ENCODE measurements at regions not wholly inside any gene's neighbourhood (a gene's known extent, or its start where the extent isn't known, plus 50 kb on each side); places are given as distances from the start of the nearest gene placed in this dataset.
A peak's percentile ranks its signal among the peaks of the same experiment; 100 is the strongest.

DNA sequence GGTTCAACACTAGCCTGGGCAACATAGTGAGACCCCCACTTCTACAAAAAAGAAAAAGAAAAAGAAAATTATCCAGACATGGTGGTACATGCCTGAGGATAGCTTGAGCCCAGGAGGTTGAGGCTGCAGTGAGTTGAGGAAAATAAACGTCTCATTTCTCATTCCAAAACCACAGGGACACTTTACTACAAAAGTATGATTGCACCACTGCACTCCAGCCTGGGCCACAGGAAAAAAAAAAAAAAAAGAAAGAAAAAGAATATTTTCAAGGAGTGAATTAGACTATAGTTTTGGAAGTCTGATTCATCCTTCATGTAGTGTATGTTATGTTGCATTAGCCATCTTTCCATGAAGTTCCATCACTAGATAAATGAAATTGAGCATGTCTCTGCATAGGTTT lies 149.5 kb upstream of the THBS1 start:
- peaks cover 13 to 31% (median 21%) of the 10 kb centered on the region in 3 donors for H3K27me3 Mint-ChIP-seq

DNA sequence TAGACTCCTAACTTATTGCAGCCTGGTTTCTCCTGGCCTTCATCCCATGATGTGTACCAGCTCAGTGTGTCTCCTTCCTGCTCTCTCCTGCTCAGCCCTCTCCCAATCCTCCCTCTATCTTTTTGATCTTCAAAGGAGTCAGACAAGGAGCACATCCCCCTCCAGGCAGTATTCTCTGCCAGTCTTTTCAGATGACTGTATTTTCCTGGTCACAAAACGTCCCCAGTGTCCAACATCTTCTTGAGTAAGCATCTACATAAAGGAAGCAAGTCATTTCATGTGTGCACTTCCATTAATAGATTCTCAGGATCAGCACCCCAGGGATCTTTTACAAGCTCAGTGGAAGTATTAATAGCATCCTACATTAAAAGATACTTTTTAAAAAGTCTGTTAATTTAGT lies 148.9 kb upstream of the THBS1 start:
- Mint-ChIP-seq H3K27ac (no peak overlapping the region), H3K27me3 (peaks cover 13 to 28% (median 18%) of the 10 kb centered on the region in 3 donors), H3K36me3 (peaks cover 0 to 4% of the 10 kb centered on the region in 2 donors), H3K4me1 (peaks cover 3 to 16% (median 12%) of the 10 kb centered on the region in 3 donors), H3K9me3 (peaks cover 0 to 6% (median 2%) of the 10 kb centered on the region in 7 donors), H3K4me3 (peak overlapping the region in 1 of 8 donors; percentile 22)
- no peak for DNase-seq
- ATAC-seq (ENCODE audit: low read depth in 2 of 2), result no peak

More for the DNA sequence above, 149.5 kb upstream of the THBS1 start:
- peaks cover 0 to 5% (median 2%) of the 10 kb centered on the region in 7 donors for H3K9me3 Mint-ChIP-seq
- peaks cover 0 to 4% of the 10 kb centered on the region in 2 donors for H3K36me3 Mint-ChIP-seq
- no peak overlapping the region for H3K4me3 Mint-ChIP-seq
- H3K4me1 Mint-ChIP-seq, result peaks cover 8 to 22% (median 19%) of the 10 kb centered on the region in 3 donors
- ATAC-seq (ENCODE audit: low read depth in 2 of 2) (no peak), DNase-seq (no peak)
- H3K27ac Mint-ChIP-seq, result no peak overlapping the region

DNA sequence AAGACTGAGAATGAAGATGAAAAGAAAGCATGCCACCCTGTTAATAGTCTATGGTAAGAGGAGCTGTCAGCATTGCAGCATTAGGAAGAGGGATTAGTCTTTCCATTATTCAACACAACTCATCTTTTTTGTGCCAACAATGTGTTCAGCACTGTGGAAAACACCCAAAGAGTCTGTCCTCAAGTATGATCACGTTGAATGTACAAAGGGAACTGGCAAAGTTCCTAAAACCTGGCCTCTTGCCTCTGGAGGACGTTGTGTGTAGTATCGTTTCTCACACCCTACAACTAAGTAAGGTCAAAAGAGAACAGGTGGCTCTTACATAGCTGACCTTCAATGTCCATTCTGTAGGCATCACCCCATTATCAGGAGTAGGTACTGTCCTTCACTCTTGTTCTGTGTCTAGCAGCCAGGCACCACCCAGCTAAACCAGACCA lies 147.9 kb upstream of the THBS1 start:
- DNase-seq, result no peak
- H3K27me3 Mint-ChIP-seq, result peaks cover 12 to 28% (median 16%) of the 10 kb centered on the region in 3 donors

DNA sequence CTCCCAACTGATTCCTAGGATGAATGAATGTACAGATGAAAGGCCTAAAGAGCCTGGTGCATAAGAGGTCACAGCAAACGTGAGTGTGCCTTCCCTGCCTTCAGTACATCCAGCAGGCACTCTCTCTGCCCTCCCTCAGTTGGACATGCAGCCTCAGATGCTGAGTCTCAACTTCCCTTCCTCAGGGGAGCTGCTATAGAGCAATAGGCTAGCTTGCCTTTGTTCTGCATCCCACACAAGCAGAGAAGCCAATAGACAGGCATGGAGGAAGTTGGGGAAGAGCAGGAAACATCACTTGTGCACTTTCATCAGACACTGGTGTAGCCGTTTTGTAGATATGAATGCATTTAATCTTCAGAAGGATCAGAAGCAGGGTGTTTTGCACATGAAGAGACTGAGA lies 147.5 kb upstream of the THBS1 start:
- DNase-seq (no peak), ATAC-seq (ENCODE audit: low read depth in 2 of 2) (no peak)
- no peak overlapping the region for H3K4me3 Mint-ChIP-seq
- H3K27ac Mint-ChIP-seq, result no peak overlapping the region
- H3K9me3 Mint-ChIP-seq, result peaks cover 0 to 6% (median 2%) of the 10 kb centered on the region in 7 donors
- peaks cover 0 to 4% (median 4%) of the 10 kb centered on the region in 3 donors for H3K4me1 Mint-ChIP-seq
- H3K27me3 Mint-ChIP-seq, result peaks cover 8 to 24% (median 13%) of the 10 kb centered on the region in 3 donors
- H3K36me3 Mint-ChIP-seq, result peaks cover 0 to 4% of the 10 kb centered on the region in 2 donors

More for the DNA sequence above, 147.9 kb upstream of the THBS1 start:
- Mint-ChIP-seq H3K36me3 (peaks cover 0 to 4% of the 10 kb centered on the region in 2 donors), H3K9me3 (peaks cover 0 to 6% (median 2%) of the 10 kb centered on the region in 7 donors), H3K27ac (no peak overlapping the region), H3K4me3 (no peak overlapping the region), H3K4me1 (peaks cover 0 to 7% (median 4%) of the 10 kb centered on the region in 3 donors)
- ATAC-seq (ENCODE audit: low read depth in 2 of 2), result no peak

DNA sequence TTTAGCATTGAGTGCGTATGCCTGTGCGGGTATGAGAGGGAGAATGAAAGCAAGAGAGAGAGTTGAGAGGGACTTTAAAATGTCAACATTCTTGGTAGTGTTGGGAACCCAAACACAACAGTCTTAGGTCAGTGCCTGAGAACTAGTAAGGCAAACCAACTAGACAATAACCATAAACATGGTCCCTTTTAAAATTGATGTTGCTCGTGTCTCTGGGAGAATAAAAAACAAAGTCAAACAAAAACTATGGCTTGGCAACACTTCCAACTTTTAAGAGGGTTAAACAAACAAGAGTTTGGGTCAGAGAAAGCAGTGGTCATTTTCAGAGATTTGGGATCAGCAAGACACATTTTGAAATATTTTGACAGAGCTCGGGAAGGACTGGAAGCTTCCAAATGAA lies 146.7 kb upstream of the THBS1 start:
- Mint-ChIP-seq H3K27me3 (peaks cover 0 to 16% (median 6%) of the 10 kb centered on the region in 3 donors), H3K4me1 (peaks cover 0 to 4% (median 0%) of the 10 kb centered on the region in 3 donors), H3K9me3 (peaks cover 0 to 6% (median 0%) of the 10 kb centered on the region in 7 donors), H3K36me3 (no peaks in the 10 kb centered on the region), H3K27ac (no peak overlapping the region), H3K4me3 (no peak overlapping the region)
- no peak for ATAC-seq (ENCODE audit: low read depth in 2 of 2)
- DNase-seq, result no peak

DNA sequence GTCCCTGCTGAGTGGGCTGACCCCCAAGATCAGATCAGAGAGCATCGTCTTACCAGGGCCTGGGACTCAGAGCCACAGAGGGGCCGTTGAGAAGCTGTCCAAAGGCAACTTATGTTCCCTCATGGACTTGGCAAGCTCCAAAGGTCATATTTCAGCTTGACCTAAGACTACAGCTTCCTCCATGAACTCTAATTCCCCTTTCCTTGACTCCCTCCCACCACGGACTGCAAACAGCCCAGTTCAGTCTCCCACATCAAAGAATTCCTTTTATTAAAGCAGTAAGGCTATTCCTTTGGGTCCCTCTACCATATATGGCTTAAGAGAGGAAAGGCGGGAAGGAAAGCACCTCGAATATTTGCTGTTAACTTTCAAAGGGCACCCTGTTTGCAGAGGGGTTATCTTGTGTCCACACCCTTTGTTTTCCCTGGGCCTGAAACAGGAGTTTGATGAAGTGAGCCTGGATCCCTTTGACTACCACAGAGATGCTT lies 146.1 kb upstream of the THBS1 start:
- Mint-ChIP-seq H3K27me3 (peaks cover 0 to 15% (median 6%) of the 10 kb centered on the region in 3 donors), H3K9me3 (peaks cover 0 to 6% (median 0%) of the 10 kb centered on the region in 7 donors), H3K36me3 (no peaks in the 10 kb centered on the region), H3K4me3 (no peak overlapping the region), H3K4me1 (peaks cover 0 to 4% (median 0%) of the 10 kb centered on the region in 3 donors), H3K27ac (no peak overlapping the region)
- ATAC-seq (ENCODE audit: low read depth in 2 of 2) (no peak), DNase-seq (no peak)

DNA sequence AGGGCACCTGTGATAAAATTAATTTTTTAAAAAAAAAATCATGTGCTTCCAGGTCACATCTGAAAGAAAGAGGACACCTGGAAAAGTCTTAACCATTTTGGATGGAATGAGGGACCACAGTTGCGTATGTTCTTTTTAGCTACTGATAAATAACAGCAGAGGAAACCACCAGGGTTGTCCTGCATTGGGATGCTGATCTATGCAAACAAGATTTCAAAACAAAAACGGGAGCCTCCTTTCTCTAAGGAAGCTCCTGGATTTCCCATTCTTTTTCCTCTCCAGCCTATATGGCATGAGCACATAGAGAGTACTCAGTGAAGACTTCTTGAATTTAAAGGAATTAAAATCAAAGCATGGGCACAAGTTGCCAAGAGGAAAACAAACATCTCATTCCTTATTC lies 145.6 kb upstream of the THBS1 start:
- H3K9me3 Mint-ChIP-seq, result peaks cover 0 to 5% (median 0%) of the 10 kb centered on the region in 7 donors
- no peak overlapping the region for H3K27ac Mint-ChIP-seq
- H3K27me3 Mint-ChIP-seq, result peaks cover 0 to 15% (median 6%) of the 10 kb centered on the region in 3 donors
- peaks cover 0 to 4% (median 0%) of the 10 kb centered on the region in 3 donors for H3K4me1 Mint-ChIP-seq
- H3K4me3 Mint-ChIP-seq, result no peak overlapping the region
- DNase-seq (no peak), ATAC-seq (ENCODE audit: low read depth in 2 of 2) (no peak)
- no peaks in the 10 kb centered on the region for H3K36me3 Mint-ChIP-seq

DNA sequence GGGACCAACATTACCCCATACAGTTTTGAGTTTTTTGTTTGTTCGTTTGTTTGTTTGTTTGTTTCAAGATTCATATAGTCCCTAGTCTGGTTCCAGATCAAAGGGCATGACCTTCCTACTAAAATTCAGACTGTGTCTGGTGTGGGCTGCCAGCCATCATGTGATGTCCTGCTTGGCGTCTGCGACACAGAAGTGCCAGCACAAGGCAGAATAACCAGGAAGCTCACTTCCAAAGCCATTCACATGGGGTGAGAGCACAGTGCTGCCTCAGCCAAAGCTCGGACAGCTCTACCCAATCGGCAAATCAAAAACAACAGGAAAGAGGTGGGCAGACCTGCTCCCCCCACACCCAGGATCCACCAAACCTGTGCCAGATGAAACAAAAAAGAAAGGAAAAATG lies 142.6 kb upstream of the THBS1 start:
- no peak overlapping the region for H3K4me3 Mint-ChIP-seq
- DNase-seq (no peak), ATAC-seq (ENCODE audit: low read depth in 2 of 2) (no peak)
- peaks cover 0 to 9% (median 0%) of the 10 kb centered on the region in 3 donors for H3K27me3 Mint-ChIP-seq
- H3K27ac Mint-ChIP-seq, result no peak overlapping the region
- no peaks in the 10 kb centered on the region for H3K36me3 Mint-ChIP-seq
- no peaks in the 10 kb centered on the region for H3K4me1 Mint-ChIP-seq
- peaks cover 0 to 3% (median 0%) of the 10 kb centered on the region in 7 donors for H3K9me3 Mint-ChIP-seq

DNA sequence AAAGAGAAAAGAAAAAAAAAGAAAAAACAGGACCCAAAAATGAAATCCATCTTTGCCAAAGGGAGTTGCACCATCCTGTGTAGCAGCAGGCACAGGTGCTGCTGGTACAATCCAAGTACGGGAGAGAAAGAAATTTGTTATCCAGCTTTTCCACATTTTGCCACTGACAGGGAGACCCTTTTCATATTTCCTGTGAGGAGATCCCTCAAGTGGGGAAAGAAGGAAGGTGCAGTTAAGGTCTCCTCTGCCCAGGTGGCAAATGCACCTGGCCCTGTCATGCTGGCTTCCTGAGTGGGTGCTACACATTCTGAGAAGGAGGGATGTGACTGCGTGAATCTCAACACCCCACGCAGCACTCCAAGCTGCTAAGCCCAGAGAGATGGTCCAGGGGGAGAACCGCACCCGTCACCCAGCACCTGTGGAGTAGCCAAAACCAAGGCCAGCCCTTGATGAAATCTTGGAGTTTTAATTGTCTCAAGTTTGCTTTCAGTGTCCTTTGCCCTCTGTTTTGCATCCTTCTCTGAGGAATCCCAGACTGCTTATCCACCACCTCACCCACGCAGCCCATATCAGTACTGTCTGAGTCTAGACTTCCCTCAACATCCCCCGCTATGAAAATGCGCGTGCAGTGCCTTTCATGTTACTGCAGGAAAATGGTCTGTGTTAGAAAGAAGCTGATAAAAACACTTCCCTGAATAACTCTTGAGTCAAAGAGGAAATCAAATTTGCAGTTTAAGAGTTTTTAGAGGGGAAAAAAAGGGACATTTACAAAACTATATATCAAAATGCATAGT lies 141.9 kb upstream of the THBS1 start:
- H3K4me3 Mint-ChIP-seq, result no peak overlapping the region
- no peaks in the 10 kb centered on the region for H3K36me3 Mint-ChIP-seq
- H3K27me3 Mint-ChIP-seq, result peaks cover 0 to 9% (median 0%) of the 10 kb centered on the region in 3 donors
- H3K4me1 Mint-ChIP-seq, result no peaks in the 10 kb centered on the region
- peak overlapping the region in 1 of 6 donors; percentile 25 for H3K27ac Mint-ChIP-seq
- DNase-seq (no peak), ATAC-seq (ENCODE audit: low read depth in 2 of 2) (no peak)
- H3K9me3 Mint-ChIP-seq, result peaks cover 0 to 3% (median 0%) of the 10 kb centered on the region in 7 donors

DNA sequence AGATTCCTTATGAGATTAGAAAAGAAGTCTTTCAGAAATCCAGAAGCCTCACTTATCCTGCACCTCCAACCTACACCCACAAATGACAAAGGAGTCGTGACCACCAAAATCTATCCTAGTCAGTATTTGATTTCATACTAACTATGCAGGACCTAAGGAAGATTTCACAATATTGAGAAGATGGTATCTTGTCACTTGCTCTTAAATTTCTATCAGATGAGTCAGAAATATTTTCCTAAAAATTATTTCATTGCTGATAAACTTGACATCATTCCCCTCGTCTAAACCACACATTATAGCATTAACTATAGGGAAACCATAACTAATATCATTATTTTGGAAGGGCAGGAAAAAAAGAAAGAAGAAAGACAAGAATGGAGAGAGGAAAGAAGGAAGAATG lies 138.0 kb upstream of the THBS1 start:
- Mint-ChIP-seq H3K27me3 (no peaks in the 10 kb centered on the region), H3K4me3 (no peak overlapping the region), H3K36me3 (no peaks in the 10 kb centered on the region), H3K9me3 (no peaks in the 10 kb centered on the region), H3K4me1 (no peaks in the 10 kb centered on the region), H3K27ac (no peak overlapping the region)
- ATAC-seq (ENCODE audit: low read depth in 2 of 2), result no peak
- no peak for DNase-seq

DNA sequence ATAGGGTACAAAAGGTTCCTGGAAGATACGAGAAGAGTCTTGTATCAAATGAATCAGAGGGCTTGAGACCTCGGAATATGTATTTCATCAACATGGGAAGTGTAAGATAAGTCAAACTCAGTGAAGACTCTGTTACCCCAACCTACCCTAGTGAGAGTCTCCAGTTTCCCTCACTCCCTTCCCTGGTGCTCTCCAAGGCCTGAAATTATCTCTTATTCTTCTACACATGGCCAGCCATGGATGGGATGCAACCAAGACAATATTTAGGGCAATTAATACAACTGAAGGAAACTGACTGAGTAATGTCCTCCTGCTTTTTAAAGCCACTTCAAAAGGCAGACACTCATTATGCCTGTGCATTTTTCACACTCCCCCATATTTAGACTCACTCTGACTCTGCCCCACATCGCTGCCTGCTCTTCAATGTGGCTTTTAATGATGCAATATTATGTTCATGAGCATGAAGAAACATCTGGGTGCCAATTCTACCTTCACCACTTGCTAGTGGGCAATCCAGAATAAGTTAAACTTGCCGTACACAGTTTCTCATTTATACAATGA lies 137.1 kb upstream of the THBS1 start:
- H3K27me3 Mint-ChIP-seq, result no peaks in the 10 kb centered on the region

DNA sequence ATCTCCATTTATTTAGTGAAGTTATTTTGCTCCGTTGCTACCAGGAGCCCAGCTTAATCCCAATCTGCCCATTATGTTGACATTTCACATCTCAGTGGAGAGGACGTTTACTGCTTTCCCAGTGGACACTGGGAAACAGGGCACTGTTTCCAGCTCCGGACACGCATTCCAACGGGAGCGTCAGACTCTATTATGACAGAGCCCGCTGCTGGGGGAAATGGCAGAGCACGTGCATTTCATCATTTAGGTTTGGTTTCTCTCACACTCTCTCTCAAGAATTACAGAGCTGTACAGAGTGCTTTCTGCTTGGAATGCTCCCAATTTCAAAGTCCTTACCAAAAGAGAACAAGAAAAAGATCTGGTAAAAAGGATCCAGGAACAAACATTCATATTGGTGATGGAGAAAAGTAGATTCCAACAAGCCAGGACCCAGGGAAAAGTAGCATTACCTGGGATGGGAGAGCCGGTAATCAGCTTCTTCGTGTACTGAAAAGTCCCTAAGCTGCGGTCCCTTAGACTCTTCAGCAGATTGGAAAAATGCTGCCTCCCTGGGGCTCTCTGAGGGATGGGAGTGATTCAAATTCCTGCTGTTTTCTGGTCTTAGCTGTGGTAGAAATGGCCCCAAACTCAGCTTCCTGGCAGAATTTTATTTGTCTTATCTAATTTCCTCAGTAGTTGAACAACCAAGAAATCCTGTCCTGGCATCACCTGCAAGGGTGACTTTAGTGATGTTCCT lies 136.0 kb upstream of the THBS1 start:
- Mint-ChIP-seq H3K36me3 (no peaks in the 10 kb centered on the region), H3K4me1 (no peaks in the 10 kb centered on the region), H3K27me3 (peaks cover 0 to 6% (median 0%) of the 10 kb centered on the region in 3 donors), H3K27ac (no peak overlapping the region), H3K4me3 (no peak overlapping the region), H3K9me3 (no peaks in the 10 kb centered on the region)
- no peak for ATAC-seq (ENCODE audit: low read depth in 2 of 2)
- DNase-seq, result no peak

More for the DNA sequence above, 137.1 kb upstream of the THBS1 start:
- no peaks in the 10 kb centered on the region for H3K36me3 Mint-ChIP-seq
- H3K4me1 Mint-ChIP-seq, result no peaks in the 10 kb centered on the region
- H3K9me3 Mint-ChIP-seq, result no peaks in the 10 kb centered on the region
- no peak overlapping the region for H3K27ac Mint-ChIP-seq
- H3K4me3 Mint-ChIP-seq, result no peak overlapping the region
- no peak for DNase-seq
- ATAC-seq (ENCODE audit: low read depth in 2 of 2), result no peak

DNA sequence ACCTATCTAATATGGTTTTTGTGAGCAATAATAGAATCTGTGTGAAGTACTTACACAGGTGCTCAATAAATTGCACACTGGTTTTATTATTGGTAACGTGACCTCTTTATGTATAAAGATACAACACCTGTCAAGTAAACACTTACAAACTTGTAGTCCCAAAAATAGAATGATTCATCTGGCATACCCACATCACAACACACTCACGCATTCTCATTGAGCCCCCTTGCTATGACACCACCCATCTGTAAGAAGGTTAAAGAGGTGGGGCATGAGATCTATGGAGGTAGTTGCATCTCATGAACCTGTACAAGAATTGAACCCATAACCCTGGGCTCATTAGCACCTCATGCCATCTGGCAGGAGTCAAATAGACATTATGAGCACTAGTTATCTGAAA lies 134.9 kb upstream of the THBS1 start:
- peaks cover 0 to 8% (median 0%) of the 10 kb centered on the region in 3 donors for H3K27me3 Mint-ChIP-seq
- ATAC-seq (ENCODE audit: low read depth in 2 of 2), result no peak

More for the DNA sequence above, 134.9 kb upstream of the THBS1 start:
- Mint-ChIP-seq H3K36me3 (no peaks in the 10 kb centered on the region), H3K4me3 (no peak overlapping the region), H3K9me3 (no peaks in the 10 kb centered on the region), H3K4me1 (no peaks in the 10 kb centered on the region), H3K27ac (no peak overlapping the region)
- DNase-seq, result no peak

All from naive B cell (primary cell).